Neural cell (in vitro differentiated cells): ENCODE measurements at regions not wholly inside any gene's neighbourhood (a gene's known extent, or its start where the extent isn't known, plus 50 kb on each side); places are given as distances from the start of the nearest gene placed in this dataset.

Source experiments
- EP300 ChIP-seq: fragments of 450-650 bp; conservative IDR thresholded peaks from 2 replicates; pipeline ENCODE4 v1.6.1; 2014; ENCODE audit warnings: antibody characterized with exemption, mild to moderate bottlenecking, moderate library complexity; ENCODE audit not compliant: poor library complexity, severe bottlenecking
- EZH2 ChIP-seq: fragments of 200-600, 300-800 bp; shearing (Covaris generic), sonication (generic); IDR thresholded peaks from 2 replicates; pipeline ENCODE4 v1.6.1; 2014; ENCODE audit warnings: antibody characterized with exemption, low read length, borderline replicate concordance, mild to moderate bottlenecking; ENCODE audit not compliant: insufficient read depth, poor library complexity, severe bottlenecking
- MXI1 ChIP-seq: fragments of 450-650 bp; conservative IDR thresholded peaks from 2 replicates; pipeline ENCODE4 v1.6.1; 2014; ENCODE audit warnings: antibody characterized with exemption, mild to moderate bottlenecking; ENCODE audit not compliant: poor library complexity, severe bottlenecking
- POLR2AphosphoS5 ChIP-seq: IDR thresholded peaks from 2 replicates; pipeline ENCODE4 v1.6.1; 2012
- RAD21 ChIP-seq: fragments of 450-650 bp; conservative IDR thresholded peaks from 2 replicates; pipeline ENCODE4 v1.6.1; 2014; ENCODE audit warnings: antibody characterized with exemption, mild to moderate bottlenecking, moderate library complexity
- SMC3 ChIP-seq: fragments of 450-650 bp; conservative IDR thresholded peaks from 2 replicates; pipeline ENCODE4 v1.6.1; 2014; ENCODE audit warnings: antibody characterized with exemption, mild to moderate bottlenecking, moderate library complexity; ENCODE audit not compliant: poor library complexity
- TAF1 ChIP-seq: IDR thresholded peaks from 2 replicates; pipeline ENCODE4 v1.6.1; 2012; ENCODE audit warnings: low read depth
- TF ChIP-seq, protein P1 (sequence below): fragments of 450-650 bp; IDR thresholded peaks from 2 replicates; pipeline ENCODE4 v1.5.1; 2014; ENCODE audit warnings: antibody characterized with exemption, mild to moderate bottlenecking, moderate library complexity; ENCODE audit not compliant: poor library complexity, severe bottlenecking
- TF ChIP-seq, protein P2 (sequence below): IDR thresholded peaks from 2 replicates; pipeline ENCODE4 v1.6.1; 2012; ENCODE audit warnings: borderline replicate concordance

DNA sequence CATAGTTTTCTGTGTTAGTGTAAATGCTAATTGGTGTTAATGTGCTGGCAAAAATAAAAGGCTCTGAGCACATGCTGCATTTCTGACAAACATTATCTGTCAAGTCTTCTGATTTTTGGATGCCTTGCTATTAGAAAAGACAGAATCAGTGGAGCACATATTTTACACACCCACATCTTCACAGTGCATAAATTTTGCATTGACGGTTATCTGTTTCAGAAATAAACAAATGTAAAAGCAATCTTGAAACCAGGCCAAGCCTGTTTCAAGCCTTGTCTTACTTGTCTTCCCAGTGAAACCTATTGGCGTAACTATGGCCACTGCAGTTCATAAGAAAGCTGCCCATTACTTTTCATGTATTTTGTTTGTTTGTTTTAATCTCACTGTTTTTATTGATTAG lies 333.7 kb upstream of the CDH19 start:
- TF ChIP-seq, protein P1, sequence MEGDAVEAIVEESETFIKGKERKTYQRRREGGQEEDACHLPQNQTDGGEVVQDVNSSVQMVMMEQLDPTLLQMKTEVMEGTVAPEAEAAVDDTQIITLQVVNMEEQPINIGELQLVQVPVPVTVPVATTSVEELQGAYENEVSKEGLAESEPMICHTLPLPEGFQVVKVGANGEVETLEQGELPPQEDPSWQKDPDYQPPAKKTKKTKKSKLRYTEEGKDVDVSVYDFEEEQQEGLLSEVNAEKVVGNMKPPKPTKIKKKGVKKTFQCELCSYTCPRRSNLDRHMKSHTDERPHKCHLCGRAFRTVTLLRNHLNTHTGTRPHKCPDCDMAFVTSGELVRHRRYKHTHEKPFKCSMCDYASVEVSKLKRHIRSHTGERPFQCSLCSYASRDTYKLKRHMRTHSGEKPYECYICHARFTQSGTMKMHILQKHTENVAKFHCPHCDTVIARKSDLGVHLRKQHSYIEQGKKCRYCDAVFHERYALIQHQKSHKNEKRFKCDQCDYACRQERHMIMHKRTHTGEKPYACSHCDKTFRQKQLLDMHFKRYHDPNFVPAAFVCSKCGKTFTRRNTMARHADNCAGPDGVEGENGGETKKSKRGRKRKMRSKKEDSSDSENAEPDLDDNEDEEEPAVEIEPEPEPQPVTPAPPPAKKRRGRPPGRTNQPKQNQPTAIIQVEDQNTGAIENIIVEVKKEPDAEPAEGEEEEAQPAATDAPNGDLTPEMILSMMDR, result no peak
- TF ChIP-seq RAD21 (no peak), TAF1 (no peak), EZH2 (no peak), POLR2AphosphoS5 (no peak), SMC3 (no peak), EP300 (no peak), MXI1 (no peak)
- TF ChIP-seq, protein P2, sequence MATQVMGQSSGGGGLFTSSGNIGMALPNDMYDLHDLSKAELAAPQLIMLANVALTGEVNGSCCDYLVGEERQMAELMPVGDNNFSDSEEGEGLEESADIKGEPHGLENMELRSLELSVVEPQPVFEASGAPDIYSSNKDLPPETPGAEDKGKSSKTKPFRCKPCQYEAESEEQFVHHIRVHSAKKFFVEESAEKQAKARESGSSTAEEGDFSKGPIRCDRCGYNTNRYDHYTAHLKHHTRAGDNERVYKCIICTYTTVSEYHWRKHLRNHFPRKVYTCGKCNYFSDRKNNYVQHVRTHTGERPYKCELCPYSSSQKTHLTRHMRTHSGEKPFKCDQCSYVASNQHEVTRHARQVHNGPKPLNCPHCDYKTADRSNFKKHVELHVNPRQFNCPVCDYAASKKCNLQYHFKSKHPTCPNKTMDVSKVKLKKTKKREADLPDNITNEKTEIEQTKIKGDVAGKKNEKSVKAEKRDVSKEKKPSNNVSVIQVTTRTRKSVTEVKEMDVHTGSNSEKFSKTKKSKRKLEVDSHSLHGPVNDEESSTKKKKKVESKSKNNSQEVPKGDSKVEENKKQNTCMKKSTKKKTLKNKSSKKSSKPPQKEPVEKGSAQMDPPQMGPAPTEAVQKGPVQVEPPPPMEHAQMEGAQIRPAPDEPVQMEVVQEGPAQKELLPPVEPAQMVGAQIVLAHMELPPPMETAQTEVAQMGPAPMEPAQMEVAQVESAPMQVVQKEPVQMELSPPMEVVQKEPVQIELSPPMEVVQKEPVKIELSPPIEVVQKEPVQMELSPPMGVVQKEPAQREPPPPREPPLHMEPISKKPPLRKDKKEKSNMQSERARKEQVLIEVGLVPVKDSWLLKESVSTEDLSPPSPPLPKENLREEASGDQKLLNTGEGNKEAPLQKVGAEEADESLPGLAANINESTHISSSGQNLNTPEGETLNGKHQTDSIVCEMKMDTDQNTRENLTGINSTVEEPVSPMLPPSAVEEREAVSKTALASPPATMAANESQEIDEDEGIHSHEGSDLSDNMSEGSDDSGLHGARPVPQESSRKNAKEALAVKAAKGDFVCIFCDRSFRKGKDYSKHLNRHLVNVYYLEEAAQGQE, result no peak
